ENCODE measurements at regions not wholly inside any gene's neighbourhood (a gene's known extent, or its start where the extent isn't known, plus 50 kb on each side); places are given as distances from the start of the nearest gene placed in this dataset.

GRCh38 chr3:30141178-30141581 is 465.2 kb upstream of the TGFBR2 start (continued):
- no peak for TF ChIP-seq ZNF462 (CRISPR knock-in tag; IDR thresholded peaks at IDR 0.05)

- TF ChIP-seq EZH2phosphoT487 (IDR thresholded peaks at IDR 0.05; ENCODE audit: unreplicated experiment) (no peak), ZNF114 (CRISPR knock-in tag; IDR thresholded peaks at IDR 0.05) (no peak), ZNF331 (CRISPR knock-in tag; IDR thresholded peaks at IDR 0.05; ENCODE audit: low read depth) (no peak), NANOG (IDR thresholded peaks at IDR 0.05; ENCODE audit: borderline replicate concordance) (no peak)
- no peak overlapping the region for H3K4me2 ChIP-seq
Measured at GRCh38 chr3:30141927-30142326, 464.5 kb upstream of the TGFBR2 start.

GRCh38 chr3:30142946-30143345 is 463.5 kb upstream of the TGFBR2 start:
- Histone ChIP-seq H3K27ac (ENCODE audit: low read depth) (no peak overlapping the region), H3K27me3 (ENCODE audit: insufficient read depth) (no peaks in the 10 kb centered on the region), H3K4me3 (no peak overlapping the region), H3K36me3 (ENCODE audit: insufficient read depth) (no peaks in the 10 kb centered on the region), H3K4me1 (ENCODE audit: insufficient read depth) (no peaks in the 10 kb centered on the region), H3K9me2 (ENCODE audit: insufficient read depth) (no peaks in the 10 kb centered on the region), H3K79me2 (replicated peaks; ENCODE audit: insufficient read depth) (no peaks in the 10 kb centered on the region), H3K4me2 (no peak overlapping the region), H3F3A (replicated peaks; ENCODE audit: low read depth) (no peaks in the 10 kb centered on the region), H4K20me1 (replicated peaks; ENCODE audit: insufficient read depth) (no peaks in the 10 kb centered on the region), H2AFZ (no peak overlapping the region)
- H3K4me3 Mint-ChIP-seq, result no peak overlapping the region
- ATAC-seq (no peak), DNase-seq (ENCODE audit: low spot score) (no peak)
- TF ChIP-seq NANOG (IDR thresholded peaks at IDR 0.05; ENCODE audit: borderline replicate concordance) (no peak), POLR2AphosphoS5 (IDR thresholded peaks at IDR 0.05; ENCODE audit: low read depth) (no peak), STAT1 (IDR thresholded peaks at IDR 0.05; ENCODE audit: unreplicated experiment) (no peak), REST (IDR thresholded peaks at IDR 0.05; ENCODE audit: unreplicated experiment) (no peak)
- no peaks in the 10 kb centered on the region for H3K36me3 Mint-ChIP-seq (ENCODE audit: low read depth)
- no peaks in the 10 kb centered on the region for H3K4me1 Mint-ChIP-seq
- no peaks in the 10 kb centered on the region; the same call in 2 of the 3 replicates for H3K9me3 Mint-ChIP-seq
- no peak overlapping the region for H3K27ac Mint-ChIP-seq
- no peaks in the 10 kb centered on the region for H3K27me3 Mint-ChIP-seq (ENCODE audit: insufficient read depth, low read depth, poor library complexity)

More at GRCh38 chr3:30141927-30142326, 464.5 kb upstream of the TGFBR2 start:
- Histone ChIP-seq H3F3A (replicated peaks; ENCODE audit: low read depth) (no peaks in the 10 kb centered on the region), H4K20me1 (replicated peaks; ENCODE audit: insufficient read depth) (no peaks in the 10 kb centered on the region), H3K4me3 (no peak overlapping the region), H3K27me3 (ENCODE audit: insufficient read depth) (no peaks in the 10 kb centered on the region), H3K9me2 (ENCODE audit: insufficient read depth) (no peaks in the 10 kb centered on the region), H3K27ac (ENCODE audit: low read depth) (no peak overlapping the region), H3K79me2 (replicated peaks; ENCODE audit: insufficient read depth) (no peaks in the 10 kb centered on the region), H3K36me3 (ENCODE audit: insufficient read depth) (no peaks in the 10 kb centered on the region), H3K4me1 (ENCODE audit: insufficient read depth) (no peaks in the 10 kb centered on the region), H2AFZ (no peak overlapping the region)
- H3K4me3 Mint-ChIP-seq, result no peak overlapping the region
- DNase-seq (ENCODE audit: low spot score), result no peak
- H3K9me3 Mint-ChIP-seq, result no peaks in the 10 kb centered on the region
- H3K36me3 Mint-ChIP-seq (ENCODE audit: low read depth), result no peaks in the 10 kb centered on the region
- H3K27ac Mint-ChIP-seq, result no peak overlapping the region
- H3K4me1 Mint-ChIP-seq, result no peaks in the 10 kb centered on the region
- no peak for ATAC-seq
- no peaks in the 10 kb centered on the region for H3K27me3 Mint-ChIP-seq (ENCODE audit: insufficient read depth, low read depth, poor library complexity)

All from GM23338 (cell line).